ENCODE measurements at regions not wholly inside any gene's neighbourhood (a gene's known extent, or its start where the extent isn't known, plus 50 kb on each side); places are given as distances from the start of the nearest gene placed in this dataset.

DNA sequence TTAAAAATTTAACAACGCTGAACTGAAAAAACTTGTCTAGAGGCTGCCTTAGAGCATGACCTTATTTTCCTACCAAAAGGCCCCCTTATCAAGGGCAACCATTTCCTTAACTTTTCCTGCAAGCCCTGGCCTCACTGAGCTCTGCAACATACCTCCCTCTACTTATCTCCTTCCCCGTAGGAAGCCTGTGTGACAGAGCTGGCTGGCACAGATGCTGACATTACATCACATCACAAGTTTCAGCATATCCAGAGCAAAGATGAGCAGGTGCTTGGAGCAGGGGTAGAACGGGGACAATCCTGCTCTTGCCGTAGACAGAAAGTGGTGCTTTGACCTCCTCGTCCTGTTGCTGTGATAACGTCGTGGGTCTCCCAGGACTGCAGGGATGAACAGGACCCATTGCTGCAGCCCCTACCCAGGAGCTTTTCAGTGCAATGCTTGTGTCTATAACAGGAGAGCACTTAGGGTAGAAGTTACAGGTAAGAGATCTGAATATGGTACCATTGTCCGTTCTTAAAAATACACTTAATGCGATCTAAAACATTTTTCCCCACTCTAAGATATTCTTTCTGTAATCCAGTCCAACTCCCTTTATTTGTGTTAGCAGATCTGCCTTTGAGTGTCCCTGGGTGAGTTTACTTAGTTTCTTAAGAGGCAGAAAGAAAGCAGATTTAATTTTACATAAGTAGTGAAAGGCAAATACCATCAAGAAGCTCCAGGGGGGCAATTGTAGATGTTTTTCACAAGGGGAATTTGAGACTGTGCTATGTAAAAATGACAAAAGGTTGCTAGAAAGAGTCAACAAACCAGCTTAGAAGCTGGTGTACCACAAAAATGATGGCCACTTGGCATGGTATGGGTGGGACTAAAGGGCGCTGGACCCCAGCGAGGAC lies 101.9 kb upstream of the EFNA5 start:
- TF ChIP-seq, protein P1, sequence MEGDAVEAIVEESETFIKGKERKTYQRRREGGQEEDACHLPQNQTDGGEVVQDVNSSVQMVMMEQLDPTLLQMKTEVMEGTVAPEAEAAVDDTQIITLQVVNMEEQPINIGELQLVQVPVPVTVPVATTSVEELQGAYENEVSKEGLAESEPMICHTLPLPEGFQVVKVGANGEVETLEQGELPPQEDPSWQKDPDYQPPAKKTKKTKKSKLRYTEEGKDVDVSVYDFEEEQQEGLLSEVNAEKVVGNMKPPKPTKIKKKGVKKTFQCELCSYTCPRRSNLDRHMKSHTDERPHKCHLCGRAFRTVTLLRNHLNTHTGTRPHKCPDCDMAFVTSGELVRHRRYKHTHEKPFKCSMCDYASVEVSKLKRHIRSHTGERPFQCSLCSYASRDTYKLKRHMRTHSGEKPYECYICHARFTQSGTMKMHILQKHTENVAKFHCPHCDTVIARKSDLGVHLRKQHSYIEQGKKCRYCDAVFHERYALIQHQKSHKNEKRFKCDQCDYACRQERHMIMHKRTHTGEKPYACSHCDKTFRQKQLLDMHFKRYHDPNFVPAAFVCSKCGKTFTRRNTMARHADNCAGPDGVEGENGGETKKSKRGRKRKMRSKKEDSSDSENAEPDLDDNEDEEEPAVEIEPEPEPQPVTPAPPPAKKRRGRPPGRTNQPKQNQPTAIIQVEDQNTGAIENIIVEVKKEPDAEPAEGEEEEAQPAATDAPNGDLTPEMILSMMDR (conservative IDR thresholded peaks at IDR 0.05; ENCODE audit: low read depth in 2 of 2), result no peak
- TF ChIP-seq POLR2AphosphoS5 (IDR thresholded peaks at IDR 0.05; ENCODE audit: low read depth) (no peak), EZH2 (IDR thresholded peaks at IDR 0.05; ENCODE audit: low read depth, unreplicated experiment) (no peak), JUNB (IDR thresholded peaks at IDR 0.05; ENCODE audit: unreplicated experiment) (no peak), EZH2phosphoT487 (IDR thresholded peaks at IDR 0.05; ENCODE audit: unreplicated experiment) (no peak), CREB1 (CRISPR knock-in tag; IDR thresholded peaks at IDR 0.05; ENCODE audit: low read depth) (no peak), ZNF331 (CRISPR knock-in tag; IDR thresholded peaks at IDR 0.05; ENCODE audit: low read depth) (no peak), ZNF114 (CRISPR knock-in tag; IDR thresholded peaks at IDR 0.05) (no peak)
- TF ChIP-seq, protein P2, sequence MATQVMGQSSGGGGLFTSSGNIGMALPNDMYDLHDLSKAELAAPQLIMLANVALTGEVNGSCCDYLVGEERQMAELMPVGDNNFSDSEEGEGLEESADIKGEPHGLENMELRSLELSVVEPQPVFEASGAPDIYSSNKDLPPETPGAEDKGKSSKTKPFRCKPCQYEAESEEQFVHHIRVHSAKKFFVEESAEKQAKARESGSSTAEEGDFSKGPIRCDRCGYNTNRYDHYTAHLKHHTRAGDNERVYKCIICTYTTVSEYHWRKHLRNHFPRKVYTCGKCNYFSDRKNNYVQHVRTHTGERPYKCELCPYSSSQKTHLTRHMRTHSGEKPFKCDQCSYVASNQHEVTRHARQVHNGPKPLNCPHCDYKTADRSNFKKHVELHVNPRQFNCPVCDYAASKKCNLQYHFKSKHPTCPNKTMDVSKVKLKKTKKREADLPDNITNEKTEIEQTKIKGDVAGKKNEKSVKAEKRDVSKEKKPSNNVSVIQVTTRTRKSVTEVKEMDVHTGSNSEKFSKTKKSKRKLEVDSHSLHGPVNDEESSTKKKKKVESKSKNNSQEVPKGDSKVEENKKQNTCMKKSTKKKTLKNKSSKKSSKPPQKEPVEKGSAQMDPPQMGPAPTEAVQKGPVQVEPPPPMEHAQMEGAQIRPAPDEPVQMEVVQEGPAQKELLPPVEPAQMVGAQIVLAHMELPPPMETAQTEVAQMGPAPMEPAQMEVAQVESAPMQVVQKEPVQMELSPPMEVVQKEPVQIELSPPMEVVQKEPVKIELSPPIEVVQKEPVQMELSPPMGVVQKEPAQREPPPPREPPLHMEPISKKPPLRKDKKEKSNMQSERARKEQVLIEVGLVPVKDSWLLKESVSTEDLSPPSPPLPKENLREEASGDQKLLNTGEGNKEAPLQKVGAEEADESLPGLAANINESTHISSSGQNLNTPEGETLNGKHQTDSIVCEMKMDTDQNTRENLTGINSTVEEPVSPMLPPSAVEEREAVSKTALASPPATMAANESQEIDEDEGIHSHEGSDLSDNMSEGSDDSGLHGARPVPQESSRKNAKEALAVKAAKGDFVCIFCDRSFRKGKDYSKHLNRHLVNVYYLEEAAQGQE (IDR thresholded peaks at IDR 0.05; ENCODE audit: unreplicated experiment), result no peak
- TF ChIP-seq, protein P3, sequence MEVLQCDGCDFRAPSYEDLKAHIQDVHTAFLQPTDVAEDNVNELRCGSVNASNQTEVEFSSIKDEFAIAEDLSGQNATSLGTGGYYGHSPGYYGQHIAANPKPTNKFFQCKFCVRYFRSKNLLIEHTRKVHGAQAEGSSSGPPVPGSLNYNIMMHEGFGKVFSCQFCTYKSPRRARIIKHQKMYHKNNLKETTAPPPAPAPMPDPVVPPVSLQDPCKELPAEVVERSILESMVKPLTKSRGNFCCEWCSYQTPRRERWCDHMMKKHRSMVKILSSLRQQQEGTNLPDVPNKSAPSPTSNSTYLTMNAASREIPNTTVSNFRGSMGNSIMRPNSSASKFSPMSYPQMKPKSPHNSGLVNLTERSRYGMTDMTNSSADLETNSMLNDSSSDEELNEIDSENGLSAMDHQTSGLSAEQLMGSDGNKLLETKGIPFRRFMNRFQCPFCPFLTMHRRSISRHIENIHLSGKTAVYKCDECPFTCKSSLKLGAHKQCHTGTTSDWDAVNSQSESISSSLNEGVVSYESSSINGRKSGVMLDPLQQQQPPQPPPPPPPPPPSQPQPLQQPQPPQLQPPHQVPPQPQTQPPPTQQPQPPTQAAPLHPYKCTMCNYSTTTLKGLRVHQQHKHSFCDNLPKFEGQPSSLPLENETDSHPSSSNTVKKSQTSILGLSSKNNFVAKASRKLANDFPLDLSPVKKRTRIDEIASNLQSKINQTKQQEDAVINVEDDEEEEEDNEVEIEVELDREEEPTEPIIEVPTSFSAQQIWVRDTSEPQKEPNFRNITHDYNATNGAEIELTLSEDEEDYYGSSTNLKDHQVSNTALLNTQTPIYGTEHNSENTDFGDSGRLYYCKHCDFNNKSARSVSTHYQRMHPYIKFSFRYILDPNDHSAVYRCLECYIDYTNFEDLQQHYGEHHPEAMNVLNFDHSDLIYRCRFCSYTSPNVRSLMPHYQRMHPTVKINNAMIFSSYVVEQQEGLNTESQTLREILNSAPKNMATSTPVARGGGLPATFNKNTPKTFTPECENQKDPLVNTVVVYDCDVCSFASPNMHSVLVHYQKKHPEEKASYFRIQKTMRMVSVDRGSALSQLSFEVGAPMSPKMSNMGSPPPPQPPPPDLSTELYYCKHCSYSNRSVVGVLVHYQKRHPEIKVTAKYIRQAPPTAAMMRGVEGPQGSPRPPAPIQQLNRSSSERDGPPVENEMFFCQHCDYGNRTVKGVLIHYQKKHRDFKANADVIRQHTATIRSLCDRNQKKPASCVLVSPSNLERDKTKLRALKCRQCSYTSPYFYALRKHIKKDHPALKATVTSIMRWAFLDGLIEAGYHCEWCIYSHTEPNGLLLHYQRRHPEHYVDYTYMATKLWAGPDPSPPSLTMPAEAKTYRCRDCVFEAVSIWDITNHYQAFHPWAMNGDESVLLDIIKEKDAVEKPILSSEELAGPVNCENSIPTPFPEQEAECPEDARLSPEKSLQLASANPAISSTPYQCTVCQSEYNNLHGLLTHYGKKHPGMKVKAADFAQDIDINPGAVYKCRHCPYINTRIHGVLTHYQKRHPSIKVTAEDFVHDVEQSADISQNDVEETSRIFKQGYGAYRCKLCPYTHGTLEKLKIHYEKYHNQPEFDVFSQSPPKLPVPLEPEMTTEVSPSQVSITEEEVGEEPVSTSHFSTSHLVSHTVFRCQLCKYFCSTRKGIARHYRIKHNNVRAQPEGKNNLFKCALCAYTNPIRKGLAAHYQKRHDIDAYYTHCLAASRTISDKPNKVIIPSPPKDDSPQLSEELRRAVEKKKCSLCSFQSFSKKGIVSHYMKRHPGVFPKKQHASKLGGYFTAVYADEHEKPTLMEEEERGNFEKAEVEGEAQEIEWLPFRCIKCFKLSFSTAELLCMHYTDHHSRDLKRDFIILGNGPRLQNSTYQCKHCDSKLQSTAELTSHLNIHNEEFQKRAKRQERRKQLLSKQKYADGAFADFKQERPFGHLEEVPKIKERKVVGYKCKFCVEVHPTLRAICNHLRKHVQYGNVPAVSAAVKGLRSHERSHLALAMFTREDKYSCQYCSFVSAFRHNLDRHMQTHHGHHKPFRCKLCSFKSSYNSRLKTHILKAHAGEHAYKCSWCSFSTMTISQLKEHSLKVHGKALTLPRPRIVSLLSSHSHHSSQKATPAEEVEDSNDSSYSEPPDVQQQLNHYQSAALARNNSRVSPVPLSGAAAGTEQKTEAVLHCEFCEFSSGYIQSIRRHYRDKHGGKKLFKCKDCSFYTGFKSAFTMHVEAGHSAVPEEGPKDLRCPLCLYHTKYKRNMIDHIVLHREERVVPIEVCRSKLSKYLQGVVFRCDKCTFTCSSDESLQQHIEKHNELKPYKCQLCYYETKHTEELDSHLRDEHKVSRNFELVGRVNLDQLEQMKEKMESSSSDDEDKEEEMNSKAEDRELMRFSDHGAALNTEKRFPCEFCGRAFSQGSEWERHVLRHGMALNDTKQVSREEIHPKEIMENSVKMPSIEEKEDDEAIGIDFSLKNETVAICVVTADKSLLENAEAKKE (CRISPR knock-in tag; IDR thresholded peaks at IDR 0.05), result no peak
- TF ChIP-seq, protein P4, sequence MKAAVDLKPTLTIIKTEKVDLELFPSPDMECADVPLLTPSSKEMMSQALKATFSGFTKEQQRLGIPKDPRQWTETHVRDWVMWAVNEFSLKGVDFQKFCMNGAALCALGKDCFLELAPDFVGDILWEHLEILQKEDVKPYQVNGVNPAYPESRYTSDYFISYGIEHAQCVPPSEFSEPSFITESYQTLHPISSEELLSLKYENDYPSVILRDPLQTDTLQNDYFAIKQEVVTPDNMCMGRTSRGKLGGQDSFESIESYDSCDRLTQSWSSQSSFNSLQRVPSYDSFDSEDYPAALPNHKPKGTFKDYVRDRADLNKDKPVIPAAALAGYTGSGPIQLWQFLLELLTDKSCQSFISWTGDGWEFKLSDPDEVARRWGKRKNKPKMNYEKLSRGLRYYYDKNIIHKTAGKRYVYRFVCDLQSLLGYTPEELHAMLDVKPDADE (IDR thresholded peaks at IDR 0.05), result no peak
